Astrocyte (in vitro differentiated cells and primary cell): ENCODE measurements at regions not wholly inside any gene's neighbourhood (a gene's known extent, or its start where the extent isn't known, plus 50 kb on each side); places are given as distances from the start of the nearest gene placed in this dataset.
A peak's percentile ranks its signal among the peaks of the same experiment; 100 is the strongest.

Source experiments
- DNase-seq: peaks from one replicate; pipeline ENCODE4 v3.0.0-alpha.2; 2010; ENCODE audit warnings: low read depth
- FAIRE-seq: peaks from 2 replicates; lab custom pipeline; 2011; peaks lifted over from hg19 to GRCh38; lab: Jason Lieb, UNC
- H2AFZ ChIP-seq: 2 replicates; pipeline ENCODE4 v1.6.0; 2012; ENCODE audit warnings: low read depth, low read length, inconsistent platforms
- H3K27ac ChIP-seq: 2 replicates; pipeline ENCODE4 v1.5.1; 2011; ENCODE audit warnings: low read depth, low read length, inconsistent platforms
- H3K27me3 ChIP-seq: 2 replicates; pipeline ENCODE4 v1.6.0; 2011; ENCODE audit warnings: low read length, inconsistent platforms; ENCODE audit not compliant: insufficient read depth
- H3K36me3 ChIP-seq: 2 replicates; pipeline ENCODE4 v1.5.1; 2011; ENCODE audit warnings: low read length, inconsistent platforms; ENCODE audit not compliant: insufficient read depth
- H3K4me1 ChIP-seq: 2 replicates; pipeline ENCODE4 v1.5.1; 2011; ENCODE audit warnings: low read length, inconsistent platforms; ENCODE audit not compliant: insufficient read depth
- H3K4me2 ChIP-seq: 2 replicates; pipeline ENCODE4 v1.6.0; 2012; ENCODE audit warnings: low read length, inconsistent platforms
- H3K4me3 ChIP-seq: 2 replicates; pipeline ENCODE4 v1.5.1; 2011; ENCODE audit warnings: low read depth, mild to moderate bottlenecking, low read length, inconsistent platforms; ENCODE audit not compliant: insufficient read depth
- H3K79me2 ChIP-seq: 2 replicates; pipeline ENCODE4 v1.6.0; 2012; ENCODE audit warnings: mild to moderate bottlenecking, low read length, inconsistent platforms; ENCODE audit not compliant: insufficient read depth
- H3K9ac ChIP-seq: 2 replicates; pipeline ENCODE4 v1.6.0; 2012; ENCODE audit warnings: mild to moderate bottlenecking, low read length, inconsistent platforms
- H3K9me3 ChIP-seq: 2 replicates; pipeline ENCODE4 v1.5.1; 2012; ENCODE audit warnings: low read depth, mild to moderate bottlenecking, low read length, inconsistent platforms; ENCODE audit not compliant: insufficient read depth
- H4K20me1 ChIP-seq: 2 replicates; pipeline ENCODE4 v1.6.0; 2012; ENCODE audit warnings: low read length, inconsistent platforms; ENCODE audit not compliant: insufficient read depth
- H3K27ac Mint-ChIP-seq: one replicate; pipeline ENCODE4 v1.8.0; 2021; ENCODE audit warnings: mild to moderate bottlenecking, mixed read lengths; ENCODE audit not compliant: unreplicated experiment
- H3K27me3 Mint-ChIP-seq: one replicate; pipeline ENCODE4 v1.8.0; 2021; ENCODE audit warnings: low read depth, mixed read lengths; ENCODE audit not compliant: unreplicated experiment
- H3K36me3 Mint-ChIP-seq: one replicate; pipeline ENCODE4 v1.8.0; 2021; ENCODE audit warnings: low read depth, mixed read lengths; ENCODE audit not compliant: unreplicated experiment
- H3K4me1 Mint-ChIP-seq: one replicate; pipeline ENCODE4 v1.8.0; 2021; ENCODE audit warnings: low read depth, mixed read lengths; ENCODE audit not compliant: unreplicated experiment
- H3K4me3 Mint-ChIP-seq: one replicate; pipeline ENCODE4 v1.8.0; 2021; ENCODE audit warnings: mild to moderate bottlenecking, moderate library complexity, mixed read lengths; ENCODE audit not compliant: unreplicated experiment
- H3K9me3 Mint-ChIP-seq: one replicate; pipeline ENCODE4 v1.8.0; 2021; ENCODE audit warnings: mild to moderate bottlenecking, mixed read lengths; ENCODE audit not compliant: unreplicated experiment
- CTCF ChIP-seq: IDR thresholded peaks from 2 replicates; pipeline ENCODE4 v1.5.1; 2011; ENCODE audit warnings: low read depth, mild to moderate bottlenecking, inconsistent platforms, low read length, moderate library complexity; ENCODE audit not compliant: insufficient read depth
- EZH2 ChIP-seq: IDR thresholded peaks from 2 replicates; pipeline ENCODE4 v1.6.1; 2012; ENCODE audit warnings: mild to moderate bottlenecking, low read length, inconsistent platforms; ENCODE audit not compliant: insufficient read depth

DNA sequence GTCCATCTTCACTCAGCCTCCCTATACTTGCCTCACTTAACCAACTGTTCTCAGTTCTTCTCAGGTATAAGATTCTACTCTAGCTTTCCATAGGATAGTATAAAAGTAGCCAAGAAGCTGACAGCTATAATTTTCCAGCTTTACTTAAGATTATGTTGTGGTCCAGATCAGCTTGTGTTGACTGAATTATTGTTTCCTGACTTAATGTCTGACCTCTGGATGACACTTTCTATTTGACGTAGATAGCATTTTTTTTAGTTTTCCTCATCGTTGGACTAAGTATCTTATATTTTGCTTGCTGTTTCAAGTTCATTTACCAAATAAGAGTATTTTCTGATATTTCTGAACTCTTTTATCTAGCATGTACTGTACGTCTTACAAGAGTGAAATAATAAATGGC is 1272.5 kb upstream of the CDH2 start:
- DNase-seq (peak; percentile 8), FAIRE-seq (no peak)
- Histone ChIP-seq H3K9me3 (no peaks in the 10 kb centered on the region), H3K27ac (no peak overlapping the region), H3K4me1 (no peaks in the 10 kb centered on the region), H3K4me3 (no peak overlapping the region), H4K20me1 (no peaks in the 10 kb centered on the region), H3K36me3 (no peaks in the 10 kb centered on the region), H3K4me2 (no peak overlapping the region), H3K27me3 (no peaks in the 10 kb centered on the region), H3K79me2 (no peaks in the 10 kb centered on the region), H3K9ac (no peak overlapping the region), H2AFZ (no peak overlapping the region)
- no peaks in the 10 kb centered on the region for H3K9me3 Mint-ChIP-seq
- H3K27ac Mint-ChIP-seq: no peak overlapping the region
- no peak overlapping the region for H3K4me3 Mint-ChIP-seq
- no peak for TF ChIP-seq EZH2
- no peak for TF ChIP-seq CTCF
- no peaks in the 10 kb centered on the region for H3K4me1 Mint-ChIP-seq
- no peaks in the 10 kb centered on the region for H3K27me3 Mint-ChIP-seq
- H3K36me3 Mint-ChIP-seq: no peaks in the 10 kb centered on the region

GRCh38 chr18:29439398-29439797 is 1262.5 kb upstream of the CDH2 start:
- no peak overlapping the region for H3K9ac ChIP-seq
- no peak overlapping the region for H2AFZ ChIP-seq
- Mint-ChIP-seq H3K27ac (no peak overlapping the region), H3K4me3 (no peak overlapping the region), H3K4me1 (peaks cover 2% of the 10 kb centered on the region), H3K36me3 (no peaks in the 10 kb centered on the region), H3K9me3 (peaks cover 2% of the 10 kb centered on the region), H3K27me3 (no peaks in the 10 kb centered on the region)
- no peak for FAIRE-seq
- no peaks in the 10 kb centered on the region for H3K9me3 ChIP-seq
- no peaks in the 10 kb centered on the region for H4K20me1 ChIP-seq
- H3K79me2 ChIP-seq: no peaks in the 10 kb centered on the region
- H3K36me3 ChIP-seq: no peaks in the 10 kb centered on the region
- no peaks in the 10 kb centered on the region for H3K4me1 ChIP-seq
- no peak overlapping the region for H3K4me2 ChIP-seq
- no peaks in the 10 kb centered on the region for H3K27me3 ChIP-seq
- H3K27ac ChIP-seq: no peak overlapping the region
- TF ChIP-seq EZH2: no peak
- peak; percentile 13 for TF ChIP-seq CTCF
- H3K4me3 ChIP-seq: no peak overlapping the region
- no peak for DNase-seq

DNA sequence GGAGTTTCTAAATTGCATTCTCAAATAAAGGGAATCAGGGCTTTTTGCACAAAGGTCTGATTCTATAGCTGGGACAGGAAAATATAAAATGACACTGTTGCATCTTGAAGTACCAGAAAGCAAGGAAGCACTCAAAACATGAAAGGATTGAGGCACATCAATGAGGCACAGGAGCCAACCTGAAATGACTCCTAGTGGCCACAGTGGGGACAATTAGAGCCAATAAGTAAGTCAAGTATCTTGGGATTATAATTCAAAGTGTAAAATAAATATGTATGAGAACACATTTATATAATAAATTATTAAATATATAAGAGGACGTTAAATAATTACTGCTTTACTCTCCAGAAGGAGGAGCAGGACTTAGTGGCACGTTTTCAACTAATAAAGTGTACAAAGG is 1259.5 kb upstream of the CDH2 start:
- no peaks in the 10 kb centered on the region for H4K20me1 ChIP-seq
- Mint-ChIP-seq H3K36me3 (no peaks in the 10 kb centered on the region), H3K4me1 (peaks cover 2% of the 10 kb centered on the region), H3K27me3 (no peaks in the 10 kb centered on the region), H3K27ac (no peak overlapping the region), H3K4me3 (no peak overlapping the region), H3K9me3 (peaks cover 3% of the 10 kb centered on the region)
- FAIRE-seq (no peak), DNase-seq (no peak)
- H3K4me1 ChIP-seq: no peaks in the 10 kb centered on the region
- H3K9me3 ChIP-seq: no peaks in the 10 kb centered on the region
- H2AFZ ChIP-seq: no peak overlapping the region
- no peak overlapping the region for H3K4me2 ChIP-seq
- H3K9ac ChIP-seq: no peak overlapping the region
- H3K79me2 ChIP-seq: no peaks in the 10 kb centered on the region
- TF ChIP-seq CTCF: no peak
- TF ChIP-seq EZH2: no peak
- no peak overlapping the region for H3K27ac ChIP-seq
- H3K36me3 ChIP-seq: no peaks in the 10 kb centered on the region
- no peak overlapping the region for H3K4me3 ChIP-seq
- H3K27me3 ChIP-seq: no peaks in the 10 kb centered on the region
